Calu3 (cell line): ENCODE measurements at regions not wholly inside any gene's neighbourhood (a gene's known extent, or its start where the extent isn't known, plus 50 kb on each side); places are given as distances from the start of the nearest gene placed in this dataset.

Source experiments
- BruUV-seq: library from RNA; stranded (reverse); fragments of 400-500 nt; replicated peaks from 2 replicates; lab custom pipeline; 2021; lab: Mats Ljungman, UMichigan
- CTCF ChIA-PET: fragments of 300-600 bp; sonication (Branson Sonifier 250); formaldehyde crosslinking; loops from one replicate; lab custom pipeline; 2022; ENCODE audit warnings: antibody characterized with exemption; lab: Charles Lee
- DNase-seq: peaks from one replicate; pipeline ENCODE4 v3.0.0; 2022
- H3K27ac Mint-ChIP-seq: one replicate; pipeline ENCODE4 v1.8.0; 2022; ENCODE audit warnings: mixed read lengths; ENCODE audit not compliant: unreplicated experiment
- H3K27me3 Mint-ChIP-seq: one replicate; pipeline ENCODE4 v1.8.0; 2022; ENCODE audit warnings: mixed read lengths; ENCODE audit not compliant: unreplicated experiment
- H3K36me3 Mint-ChIP-seq: one replicate; pipeline ENCODE4 v1.8.0; 2022; ENCODE audit warnings: mild to moderate bottlenecking, moderate library complexity, mixed read lengths; ENCODE audit not compliant: insufficient read depth, unreplicated experiment
- H3K4me1 Mint-ChIP-seq: one replicate; pipeline ENCODE4 v1.8.0; 2022; ENCODE audit warnings: mild to moderate bottlenecking, low read depth, mixed read lengths; ENCODE audit not compliant: unreplicated experiment
- H3K4me3 Mint-ChIP-seq: one replicate; pipeline ENCODE4 v1.8.0; 2022; ENCODE audit warnings: mild to moderate bottlenecking, low read depth, moderate library complexity, mixed read lengths; ENCODE audit not compliant: unreplicated experiment
- H3K9me3 Mint-ChIP-seq: one replicate; pipeline ENCODE4 v1.8.0; 2022; ENCODE audit warnings: low read depth, mixed read lengths; ENCODE audit not compliant: unreplicated experiment
- intact Hi-C: fragments of 100-400 bp; cut with micrococcal nuclease; formaldehyde crosslinking; loops from one replicate; pipeline ENCODE4 v1.10.0; 2022; ENCODE audit not compliant: unreplicated experiment
- TF ChIP-seq, protein P1 (sequence below): fragments of 200-600 bp; IDR thresholded peaks from one replicate; pipeline ENCODE4 v1.8.0; 2022; ENCODE audit warnings: antibody characterized with exemption; ENCODE audit not compliant: unreplicated experiment

DNA sequence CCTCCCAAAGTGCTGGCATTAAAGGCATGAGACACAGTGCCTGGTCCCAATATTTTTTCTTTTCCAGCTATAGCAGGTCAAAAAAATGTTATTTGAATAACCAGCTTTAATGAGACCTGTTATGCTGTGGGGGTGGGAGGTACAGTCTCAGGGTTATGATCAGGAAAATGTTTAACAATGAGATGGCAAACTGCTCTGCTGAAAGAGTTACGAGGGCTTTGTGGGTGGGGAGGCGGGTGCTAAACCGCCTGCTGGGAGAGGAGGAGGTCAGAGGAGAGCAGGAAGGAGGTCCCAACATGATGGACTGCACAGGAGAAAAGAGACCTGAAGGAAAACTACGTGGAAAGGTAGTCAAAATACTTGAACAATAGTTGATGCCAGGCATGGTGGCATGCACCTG is 126.0 kb upstream of the B3GALT2 start:
- Mint-ChIP-seq H3K4me3 (no peak overlapping the region), H3K27me3 (no peaks in the 10 kb centered on the region), H3K36me3 (no peaks in the 10 kb centered on the region), H3K27ac (no peak overlapping the region), H3K9me3 (no peaks in the 10 kb centered on the region), H3K4me1 (peaks cover 10% of the 10 kb centered on the region)
- TF ChIP-seq, protein P1, sequence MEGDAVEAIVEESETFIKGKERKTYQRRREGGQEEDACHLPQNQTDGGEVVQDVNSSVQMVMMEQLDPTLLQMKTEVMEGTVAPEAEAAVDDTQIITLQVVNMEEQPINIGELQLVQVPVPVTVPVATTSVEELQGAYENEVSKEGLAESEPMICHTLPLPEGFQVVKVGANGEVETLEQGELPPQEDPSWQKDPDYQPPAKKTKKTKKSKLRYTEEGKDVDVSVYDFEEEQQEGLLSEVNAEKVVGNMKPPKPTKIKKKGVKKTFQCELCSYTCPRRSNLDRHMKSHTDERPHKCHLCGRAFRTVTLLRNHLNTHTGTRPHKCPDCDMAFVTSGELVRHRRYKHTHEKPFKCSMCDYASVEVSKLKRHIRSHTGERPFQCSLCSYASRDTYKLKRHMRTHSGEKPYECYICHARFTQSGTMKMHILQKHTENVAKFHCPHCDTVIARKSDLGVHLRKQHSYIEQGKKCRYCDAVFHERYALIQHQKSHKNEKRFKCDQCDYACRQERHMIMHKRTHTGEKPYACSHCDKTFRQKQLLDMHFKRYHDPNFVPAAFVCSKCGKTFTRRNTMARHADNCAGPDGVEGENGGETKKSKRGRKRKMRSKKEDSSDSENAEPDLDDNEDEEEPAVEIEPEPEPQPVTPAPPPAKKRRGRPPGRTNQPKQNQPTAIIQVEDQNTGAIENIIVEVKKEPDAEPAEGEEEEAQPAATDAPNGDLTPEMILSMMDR: no peak
- BruUV-seq: no TSS peak
- CTCF ChIA-PET: interaction anchor here (0.6 kb wide), 1 partner anchor 539 kb away, joined by 4 read pairs; no protein-coding TSS in a partner anchor
- intact Hi-C loops: no loop called here
- no peak for DNase-seq

DNA sequence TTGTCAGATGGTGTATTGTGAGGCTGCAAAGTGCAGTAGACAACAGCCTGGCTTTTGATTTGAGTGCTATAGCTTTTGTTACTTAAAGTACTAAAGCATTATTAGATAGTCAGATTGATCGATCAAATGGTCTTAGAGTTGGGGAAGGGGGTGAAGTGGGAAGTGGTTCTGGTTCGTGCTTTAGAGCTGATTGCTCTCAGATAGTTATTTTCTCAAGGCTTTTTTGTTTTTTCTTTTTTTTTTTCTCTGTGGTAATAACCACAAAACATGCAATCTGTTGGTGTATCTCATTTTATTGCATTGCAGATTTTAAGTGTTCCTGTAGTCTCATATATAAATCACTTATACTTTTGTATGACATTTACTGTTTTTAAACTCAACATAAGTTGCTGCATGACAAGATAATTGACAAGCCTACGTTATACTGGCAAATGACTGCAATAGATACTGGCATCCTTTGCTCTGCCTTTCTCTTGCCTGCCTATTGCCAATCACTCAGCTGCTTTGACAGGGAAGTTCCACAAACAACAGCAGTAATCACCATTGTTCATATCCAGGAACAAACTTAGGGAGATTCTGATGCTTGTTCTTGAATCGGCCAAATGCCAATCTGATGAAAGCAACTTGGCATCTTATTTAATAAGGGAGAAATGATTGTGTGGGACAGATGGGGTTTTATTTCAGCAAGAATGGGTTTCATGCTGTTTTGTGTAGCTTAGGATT is 125.0 kb upstream of the B3GALT2 start:
- DNase-seq: no peak
- BruUV-seq: no TSS peak
- no peak overlapping the region for H3K27ac Mint-ChIP-seq
- TF ChIP-seq, protein P1: no peak
- H3K36me3 Mint-ChIP-seq: no peaks in the 10 kb centered on the region
- intact Hi-C loops: no loop called here
- no peak overlapping the region for H3K4me3 Mint-ChIP-seq
- H3K27me3 Mint-ChIP-seq: no peaks in the 10 kb centered on the region
- CTCF ChIA-PET: interaction anchor here (0.6 to 1.2 kb wide), 3 partner anchors 17 to 540 kb away, joined by 3 to 4 read pairs (median 3); no protein-coding TSS in a partner anchor
- no peaks in the 10 kb centered on the region for H3K9me3 Mint-ChIP-seq
- H3K4me1 Mint-ChIP-seq: peaks cover 10% of the 10 kb centered on the region

DNA sequence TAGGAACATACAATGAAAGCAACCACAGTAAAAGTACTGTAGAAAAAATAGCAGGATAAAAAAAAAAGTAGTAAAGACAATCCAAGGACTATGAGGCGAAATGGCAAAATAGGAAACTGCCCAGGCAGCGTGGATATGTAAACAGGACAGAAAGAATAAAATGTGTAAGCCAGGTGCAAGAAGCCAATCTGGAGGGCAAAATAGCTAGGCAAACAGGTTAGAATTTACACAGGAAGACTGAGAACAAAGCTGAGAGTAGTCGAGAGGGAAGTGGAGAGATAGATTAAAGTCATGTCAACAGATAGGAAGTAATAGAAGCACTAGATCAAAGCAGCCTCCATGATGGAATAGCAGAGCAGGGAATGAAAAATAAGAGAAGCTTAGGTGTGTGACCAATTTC is 124.2 kb upstream of the B3GALT2 start:
- Mint-ChIP-seq H3K9me3 (no peaks in the 10 kb centered on the region), H3K27ac (no peak overlapping the region), H3K4me3 (no peak overlapping the region), H3K4me1 (peaks cover 10% of the 10 kb centered on the region), H3K36me3 (no peaks in the 10 kb centered on the region), H3K27me3 (no peaks in the 10 kb centered on the region)
- BruUV-seq: no TSS peak
- TF ChIP-seq, protein P1: no peak
- CTCF ChIA-PET: interaction anchor here (0.7 to 1.2 kb wide), 3 partner anchors 18 to 346 kb away, joined by 3 read pairs; no protein-coding TSS in a partner anchor
- intact Hi-C loops: no loop called here
- DNase-seq: no peak

DNA sequence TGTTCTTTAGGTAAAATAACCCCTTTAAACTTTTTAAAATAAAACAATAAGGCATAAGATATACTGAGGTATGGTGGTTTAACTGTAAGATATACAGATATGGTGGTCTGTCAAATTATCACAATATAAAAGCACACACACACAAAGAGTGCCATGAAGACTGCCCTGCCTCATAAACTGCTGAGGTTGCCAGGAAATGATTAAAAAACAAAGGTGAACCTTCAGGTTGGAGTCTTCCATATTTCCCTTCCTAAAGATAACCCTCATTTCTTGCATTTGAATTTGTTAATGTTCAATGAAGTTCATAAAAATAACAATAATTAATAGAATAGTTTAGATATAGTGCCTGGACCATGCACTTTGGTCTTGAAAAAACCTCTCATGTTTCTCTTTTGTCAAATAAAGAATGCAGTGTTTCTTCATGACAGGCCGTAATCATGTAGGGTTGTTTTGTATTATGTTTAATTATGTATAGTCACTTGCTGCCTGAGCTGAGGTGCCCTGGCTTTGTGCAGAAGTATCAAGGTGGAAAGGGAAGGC is 123.6 kb upstream of the B3GALT2 start:
- H3K4me1 Mint-ChIP-seq: peaks cover 10% of the 10 kb centered on the region
- no peaks in the 10 kb centered on the region for H3K36me3 Mint-ChIP-seq
- no peak overlapping the region for H3K27ac Mint-ChIP-seq
- no peak for DNase-seq
- CTCF ChIA-PET: interaction anchor here (0.8 kb wide), 1 partner anchor 59 kb away, joined by 3 read pairs; no protein-coding TSS in a partner anchor
- H3K4me3 Mint-ChIP-seq: no peak overlapping the region
- intact Hi-C loops: no loop called here
- H3K27me3 Mint-ChIP-seq: no peaks in the 10 kb centered on the region
- BruUV-seq: no TSS peak
- H3K9me3 Mint-ChIP-seq: no peaks in the 10 kb centered on the region
- TF ChIP-seq, protein P1: no peak
